GM12872 (cell line): ENCODE measurements at regions not wholly inside any gene's neighbourhood (a gene's known extent, or its start where the extent isn't known, plus 50 kb on each side); places are given as distances from the start of the nearest gene placed in this dataset.

ENCODE experiments used
- TF ChIP-seq, protein P1 (sequence below): IDR thresholded peaks from 3 replicates; pipeline ENCODE4 v1.5.1; 2011; ENCODE audit warnings: low read depth, mild to moderate bottlenecking, low read length, moderate library complexity; ENCODE audit not compliant: insufficient read depth

DNA sequence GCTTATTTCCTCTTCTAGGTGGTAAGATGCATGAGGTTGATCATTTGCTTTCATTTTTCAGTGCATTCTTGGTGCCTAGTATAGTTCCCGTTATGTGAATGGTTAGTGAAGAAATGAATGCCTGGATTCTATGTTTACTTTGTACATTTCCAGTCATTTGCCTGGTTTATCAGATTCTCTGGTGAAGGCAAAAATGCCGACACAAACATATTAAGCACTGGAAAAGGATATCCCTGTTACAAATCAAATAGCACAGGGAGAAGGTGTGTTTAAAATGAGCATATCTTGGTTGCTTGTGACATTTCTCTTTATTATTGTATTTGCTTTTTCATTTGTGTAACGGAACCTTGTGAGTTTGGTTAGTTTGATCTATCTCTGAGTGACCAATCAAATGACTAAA, 211.3 kb downstream of the MBL2 start:
- TF ChIP-seq, protein P1, sequence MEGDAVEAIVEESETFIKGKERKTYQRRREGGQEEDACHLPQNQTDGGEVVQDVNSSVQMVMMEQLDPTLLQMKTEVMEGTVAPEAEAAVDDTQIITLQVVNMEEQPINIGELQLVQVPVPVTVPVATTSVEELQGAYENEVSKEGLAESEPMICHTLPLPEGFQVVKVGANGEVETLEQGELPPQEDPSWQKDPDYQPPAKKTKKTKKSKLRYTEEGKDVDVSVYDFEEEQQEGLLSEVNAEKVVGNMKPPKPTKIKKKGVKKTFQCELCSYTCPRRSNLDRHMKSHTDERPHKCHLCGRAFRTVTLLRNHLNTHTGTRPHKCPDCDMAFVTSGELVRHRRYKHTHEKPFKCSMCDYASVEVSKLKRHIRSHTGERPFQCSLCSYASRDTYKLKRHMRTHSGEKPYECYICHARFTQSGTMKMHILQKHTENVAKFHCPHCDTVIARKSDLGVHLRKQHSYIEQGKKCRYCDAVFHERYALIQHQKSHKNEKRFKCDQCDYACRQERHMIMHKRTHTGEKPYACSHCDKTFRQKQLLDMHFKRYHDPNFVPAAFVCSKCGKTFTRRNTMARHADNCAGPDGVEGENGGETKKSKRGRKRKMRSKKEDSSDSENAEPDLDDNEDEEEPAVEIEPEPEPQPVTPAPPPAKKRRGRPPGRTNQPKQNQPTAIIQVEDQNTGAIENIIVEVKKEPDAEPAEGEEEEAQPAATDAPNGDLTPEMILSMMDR: no peak

DNA sequence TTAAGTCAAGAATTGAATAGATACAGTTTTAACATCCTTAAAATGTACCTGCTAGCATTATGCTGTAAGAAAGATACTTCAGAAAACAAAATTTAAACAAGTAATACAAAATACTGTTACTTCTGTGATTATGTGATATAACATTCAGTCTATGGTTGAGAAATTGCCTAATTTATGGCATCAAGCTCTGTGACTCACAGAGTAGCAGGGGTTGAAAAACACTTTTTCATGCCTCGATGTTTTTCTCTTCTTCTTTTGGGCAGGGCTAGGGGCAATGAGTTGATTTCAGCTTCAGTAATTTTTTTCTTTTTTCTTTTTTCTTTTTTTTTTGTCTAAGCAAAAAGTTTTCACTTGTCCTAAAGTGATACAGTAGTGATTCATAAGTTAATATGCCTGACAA, 209.2 kb downstream of the MBL2 start:
- TF ChIP-seq, protein P1: no peak

DNA sequence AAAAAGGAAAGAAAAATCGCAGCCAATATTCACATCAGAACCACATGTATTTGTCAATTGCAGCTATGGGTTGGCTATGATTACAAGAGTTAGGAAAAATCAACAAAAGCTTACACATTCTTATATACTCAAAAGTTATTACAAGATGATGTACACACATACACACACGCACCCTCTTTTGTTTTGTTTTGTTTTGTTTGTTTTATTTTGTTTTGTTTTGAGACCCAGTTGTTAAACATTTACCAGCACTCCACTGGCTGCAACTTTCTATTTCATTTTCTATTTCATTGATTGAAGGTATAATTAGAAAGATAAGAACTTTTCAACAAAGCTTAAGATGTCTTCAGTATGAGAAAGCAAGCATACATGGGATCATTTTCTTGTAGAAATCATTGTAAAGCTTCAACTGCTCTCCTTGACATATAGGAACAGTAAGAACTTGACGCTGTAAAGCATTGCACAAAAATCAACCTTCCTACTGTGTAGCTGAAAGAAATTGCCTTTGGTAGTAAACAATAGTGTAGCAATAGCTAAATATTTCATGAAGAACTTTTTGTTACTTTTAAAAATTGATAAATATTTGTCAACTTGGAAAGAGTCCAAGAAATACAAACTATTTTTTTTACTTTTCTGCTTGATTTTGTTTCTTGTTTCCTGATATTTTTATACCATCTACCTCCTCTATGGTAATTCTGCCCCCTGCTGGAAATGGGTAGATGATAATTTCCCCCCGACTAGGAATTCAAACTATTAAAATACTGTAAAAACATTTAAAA, 205.9 kb downstream of the MBL2 start:
- TF ChIP-seq, protein P1: peak; percentile 27; the same call in 1 of the 3 replicates

DNA sequence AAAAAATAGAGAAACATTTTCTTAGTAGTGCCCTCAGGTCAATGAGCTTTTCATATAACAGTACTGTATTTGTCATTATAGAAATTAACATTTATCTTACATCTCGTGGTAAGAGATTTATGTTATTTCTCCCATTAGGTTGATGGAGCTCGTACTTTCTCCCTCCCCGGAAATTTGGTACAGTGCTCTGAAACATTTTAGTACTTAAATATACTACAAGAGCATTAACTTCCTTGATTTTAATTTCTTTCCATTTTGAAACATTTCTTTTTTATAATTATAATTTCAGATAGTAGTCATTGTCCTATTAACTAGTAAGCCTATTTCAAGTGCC, 205.4 kb downstream of the MBL2 start:
- TF ChIP-seq, protein P1: no peak

DNA sequence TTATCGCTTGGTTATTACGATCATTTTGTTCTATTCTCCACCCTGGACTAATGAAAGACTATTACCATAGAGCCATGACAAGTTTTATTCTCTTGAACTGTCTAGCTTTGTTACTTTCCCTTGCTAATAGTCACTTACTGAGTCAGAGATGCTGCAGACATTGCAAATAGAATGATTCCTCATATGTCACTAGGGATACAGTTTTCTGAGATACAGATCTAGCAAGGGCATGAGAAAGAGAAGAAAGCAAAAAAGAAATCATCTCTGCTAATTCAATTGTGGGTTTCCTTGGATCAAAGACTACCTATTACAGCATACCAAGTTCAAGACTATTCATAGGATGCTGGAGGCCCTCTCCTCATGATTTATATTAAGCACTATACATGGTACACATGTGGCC, 204.3 kb downstream of the MBL2 start:
- TF ChIP-seq, protein P1: no peak

DNA sequence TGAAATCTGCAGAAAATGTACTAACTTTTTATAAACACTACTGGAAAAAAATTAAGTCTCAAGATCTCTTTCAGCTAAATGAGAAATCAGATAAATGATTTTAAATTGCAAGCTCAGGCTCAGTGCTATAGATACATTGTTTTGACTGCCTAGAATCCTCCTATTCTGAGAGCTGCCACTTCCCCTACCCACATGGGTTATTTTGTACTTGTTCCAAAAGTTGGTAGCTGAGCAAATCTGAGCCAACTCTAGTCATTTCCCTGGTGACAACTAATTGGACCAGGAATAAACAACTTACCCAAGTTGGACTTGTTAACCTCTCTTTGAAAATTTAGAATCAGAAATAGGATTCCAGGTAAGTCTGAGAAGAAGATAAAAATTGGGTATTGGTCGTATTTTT, 202.1 kb downstream of the MBL2 start:
- TF ChIP-seq, protein P1: no peak

DNA sequence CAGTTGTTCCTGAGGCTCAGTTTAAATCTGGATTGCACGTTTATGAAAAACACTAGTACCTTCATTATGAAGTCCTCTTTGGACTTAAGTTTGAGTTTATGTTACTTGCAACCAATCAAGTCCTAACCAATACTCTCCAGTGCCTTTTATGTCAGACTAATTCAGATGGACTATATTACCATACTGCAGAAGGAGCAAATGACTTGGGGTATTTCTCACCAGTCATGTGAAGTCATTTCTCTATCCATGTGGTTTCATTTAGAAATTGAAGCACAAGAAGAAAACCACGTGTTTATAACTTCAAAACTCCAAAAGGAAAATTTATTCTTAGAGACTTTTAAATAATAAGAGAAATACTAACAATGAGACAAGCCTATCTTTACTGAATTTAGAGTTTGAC, 201.6 kb downstream of the MBL2 start:
- TF ChIP-seq, protein P1: no peak
